Endothelial cell (in vitro differentiated cells): ENCODE measurements at regions not wholly inside any gene's neighbourhood (a gene's known extent, or its start where the extent isn't known, plus 50 kb on each side); places are given as distances from the start of the nearest gene placed in this dataset.

Experiments
- DNase-seq: peaks from one replicate; pipeline ENCODE4 v3.0.0; 2021; ENCODE audit warnings: low spot score
- H3K27ac Mint-ChIP-seq: one replicate; pipeline ENCODE4 v1.8.0; 2021; ENCODE audit warnings: mixed read lengths, inconsistent platforms; ENCODE audit not compliant: unreplicated experiment
- H3K27me3 Mint-ChIP-seq: one replicate; pipeline ENCODE4 v1.8.0; 2021; ENCODE audit warnings: mild to moderate bottlenecking, moderate library complexity, mixed read lengths, inconsistent platforms; ENCODE audit not compliant: unreplicated experiment
- H3K36me3 Mint-ChIP-seq: one replicate; pipeline ENCODE4 v1.8.0; 2021; ENCODE audit warnings: mild to moderate bottlenecking, low read depth, mixed read lengths, inconsistent platforms; ENCODE audit not compliant: unreplicated experiment
- H3K4me1 Mint-ChIP-seq: one replicate; pipeline ENCODE4 v1.8.0; 2021; ENCODE audit warnings: mild to moderate bottlenecking, mixed read lengths, inconsistent platforms; ENCODE audit not compliant: unreplicated experiment
- H3K4me3 Mint-ChIP-seq: one replicate; pipeline ENCODE4 v1.8.0; 2021; ENCODE audit warnings: mild to moderate bottlenecking, mixed read lengths, inconsistent platforms; ENCODE audit not compliant: unreplicated experiment
- H3K9me3 Mint-ChIP-seq: one replicate; pipeline ENCODE4 v1.8.0; 2021; ENCODE audit warnings: mixed read lengths, inconsistent platforms; ENCODE audit not compliant: unreplicated experiment
- TF ChIP-seq, protein P1 (sequence below): fragments of 200-600 bp; sonication (generic); IDR thresholded peaks from one replicate; pipeline ENCODE4 v1.5.0; 2021; ENCODE audit warnings: antibody characterized with exemption; ENCODE audit not compliant: unreplicated experiment

DNA sequence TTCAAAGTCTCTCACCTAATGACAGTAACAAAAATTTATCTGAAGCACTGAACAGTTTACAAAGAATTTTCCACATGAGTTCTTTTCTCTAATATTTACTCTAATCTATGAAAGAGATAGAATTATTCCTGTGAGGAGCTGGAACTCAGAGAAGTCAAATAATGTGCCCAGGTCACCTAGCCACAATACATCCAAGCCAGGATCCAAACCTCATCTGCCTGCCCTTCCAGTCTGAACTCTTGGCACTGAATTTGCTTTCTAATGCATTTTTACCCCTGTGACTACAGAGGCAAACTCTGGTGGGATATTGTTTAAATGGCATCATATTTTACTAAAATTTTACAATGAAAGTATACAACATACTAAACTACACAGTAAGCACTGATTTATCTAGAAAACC lies 191.4 kb upstream of the RORA start:
- Mint-ChIP-seq H3K4me3 (no peak overlapping the region), H3K4me1 (peaks cover 1% of the 10 kb centered on the region), H3K27me3 (no peaks in the 10 kb centered on the region), H3K9me3 (no peaks in the 10 kb centered on the region), H3K36me3 (no peaks in the 10 kb centered on the region), H3K27ac (no peak overlapping the region)
- TF ChIP-seq, protein P1, sequence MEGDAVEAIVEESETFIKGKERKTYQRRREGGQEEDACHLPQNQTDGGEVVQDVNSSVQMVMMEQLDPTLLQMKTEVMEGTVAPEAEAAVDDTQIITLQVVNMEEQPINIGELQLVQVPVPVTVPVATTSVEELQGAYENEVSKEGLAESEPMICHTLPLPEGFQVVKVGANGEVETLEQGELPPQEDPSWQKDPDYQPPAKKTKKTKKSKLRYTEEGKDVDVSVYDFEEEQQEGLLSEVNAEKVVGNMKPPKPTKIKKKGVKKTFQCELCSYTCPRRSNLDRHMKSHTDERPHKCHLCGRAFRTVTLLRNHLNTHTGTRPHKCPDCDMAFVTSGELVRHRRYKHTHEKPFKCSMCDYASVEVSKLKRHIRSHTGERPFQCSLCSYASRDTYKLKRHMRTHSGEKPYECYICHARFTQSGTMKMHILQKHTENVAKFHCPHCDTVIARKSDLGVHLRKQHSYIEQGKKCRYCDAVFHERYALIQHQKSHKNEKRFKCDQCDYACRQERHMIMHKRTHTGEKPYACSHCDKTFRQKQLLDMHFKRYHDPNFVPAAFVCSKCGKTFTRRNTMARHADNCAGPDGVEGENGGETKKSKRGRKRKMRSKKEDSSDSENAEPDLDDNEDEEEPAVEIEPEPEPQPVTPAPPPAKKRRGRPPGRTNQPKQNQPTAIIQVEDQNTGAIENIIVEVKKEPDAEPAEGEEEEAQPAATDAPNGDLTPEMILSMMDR, result no peak
- no peak for DNase-seq

DNA sequence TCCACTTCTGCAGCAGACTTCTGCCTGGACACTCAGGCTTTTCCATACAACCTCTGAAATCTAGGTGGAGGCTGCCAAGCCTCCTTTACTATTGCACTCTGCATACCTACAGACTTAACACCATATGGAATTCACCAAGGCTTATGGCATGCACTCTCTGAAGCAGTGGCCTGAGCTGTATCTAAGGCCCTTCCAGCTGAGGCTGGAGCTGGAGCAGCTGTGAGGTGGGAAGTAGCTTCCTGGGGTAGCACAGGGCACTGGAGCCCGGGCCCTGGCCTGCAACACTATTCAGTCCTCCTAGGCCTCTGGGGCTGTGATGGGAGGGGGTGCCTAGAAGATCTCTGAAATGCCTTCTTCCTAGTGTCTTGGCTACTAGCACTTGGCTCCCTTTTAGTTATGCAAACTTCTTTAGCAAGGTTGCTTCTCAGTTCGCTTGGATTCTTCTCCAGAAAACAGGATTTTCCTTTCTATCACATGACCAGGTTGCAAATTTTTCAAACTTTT lies 186.6 kb upstream of the RORA start:
- Mint-ChIP-seq H3K27ac (no peak overlapping the region), H3K36me3 (no peaks in the 10 kb centered on the region), H3K9me3 (no peaks in the 10 kb centered on the region), H3K4me3 (no peak overlapping the region), H3K27me3 (no peaks in the 10 kb centered on the region), H3K4me1 (peaks cover 4% of the 10 kb centered on the region)
- no peak for DNase-seq
- TF ChIP-seq, protein P1, result no peak

DNA sequence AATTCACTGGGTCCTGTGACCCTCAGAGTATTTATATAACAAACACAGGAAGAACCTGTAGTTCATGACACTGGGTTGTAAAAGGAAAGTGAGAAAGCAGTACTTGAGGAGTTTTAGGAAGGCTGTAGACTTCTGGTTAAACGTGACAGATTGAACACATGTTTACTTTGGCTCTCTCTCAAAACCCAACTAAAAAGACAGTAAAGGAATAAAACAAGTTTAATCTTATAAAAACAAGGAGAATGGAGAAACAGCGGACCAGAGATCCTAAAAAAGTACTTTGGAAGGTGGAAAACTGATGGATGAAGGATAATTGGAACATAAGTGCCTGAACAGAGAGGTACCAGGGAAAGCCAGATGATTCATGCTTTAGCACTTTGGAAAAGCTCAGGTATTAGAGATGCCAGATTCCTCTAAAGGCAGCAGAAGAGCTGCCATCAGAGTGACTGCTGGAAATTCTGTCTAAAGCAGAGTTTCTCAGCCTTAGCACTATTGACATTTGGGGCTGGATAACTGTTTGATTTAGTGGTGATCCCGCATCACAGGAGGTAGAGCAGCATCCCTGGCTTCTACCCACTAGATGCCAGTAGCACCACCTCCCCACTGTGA lies 182.9 kb upstream of the RORA start:
- Mint-ChIP-seq H3K4me1 (peaks cover 4% of the 10 kb centered on the region), H3K4me3 (no peak overlapping the region), H3K9me3 (no peaks in the 10 kb centered on the region), H3K27ac (no peak overlapping the region), H3K27me3 (no peaks in the 10 kb centered on the region), H3K36me3 (no peaks in the 10 kb centered on the region)
- no peak for DNase-seq
- TF ChIP-seq, protein P1, result no peak

- H3K36me3 Mint-ChIP-seq, result no peaks in the 10 kb centered on the region
- no peak for DNase-seq
- TF ChIP-seq, protein P1, result no peak
- peaks cover 4% of the 10 kb centered on the region for H3K4me1 Mint-ChIP-seq
- H3K27ac Mint-ChIP-seq, result no peak overlapping the region
- H3K9me3 Mint-ChIP-seq, result no peaks in the 10 kb centered on the region
- H3K27me3 Mint-ChIP-seq, result no peaks in the 10 kb centered on the region
- no peak overlapping the region for H3K4me3 Mint-ChIP-seq
Measured at GRCh38 chr15:61410662-61411061, 181.6 kb upstream of the RORA start.

DNA sequence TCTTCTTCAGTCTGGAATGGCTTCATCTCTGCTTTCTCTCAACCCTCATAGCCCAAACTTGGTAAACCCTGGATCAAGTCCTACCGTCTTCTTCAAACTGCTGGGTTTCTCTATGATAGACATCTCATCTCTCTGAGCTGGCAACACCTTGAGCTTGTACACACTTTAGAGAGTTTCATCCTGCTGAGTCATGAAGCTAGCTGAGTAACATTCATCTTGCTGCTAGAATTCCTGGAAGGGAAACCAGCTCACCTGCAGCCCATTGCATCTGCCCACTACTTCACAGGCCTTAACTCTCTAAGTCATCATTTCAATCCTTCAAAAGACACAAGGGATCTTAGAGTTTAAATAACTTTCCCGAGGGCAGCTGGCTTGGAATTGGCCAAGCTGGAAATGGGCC lies 175.5 kb upstream of the RORA start:
- Mint-ChIP-seq H3K27me3 (peaks cover 4% of the 10 kb centered on the region), H3K4me1 (peaks cover 14% of the 10 kb centered on the region), H3K4me3 (no peak overlapping the region), H3K9me3 (no peaks in the 10 kb centered on the region), H3K36me3 (no peaks in the 10 kb centered on the region), H3K27ac (no peak overlapping the region)
- TF ChIP-seq, protein P1, result no peak
- no peak for DNase-seq
